AG20443 (cell line): ENCODE measurements at regions not wholly inside any gene's neighbourhood (a gene's known extent, or its start where the extent isn't known, plus 50 kb on each side); places are given as distances from the start of the nearest gene placed in this dataset.
"Not testable (repeated sequence)": the region's sequence is repeated elsewhere in the genome, so short reads cannot be mapped to it uniquely, and the experiment has no call there.

ENCODE experiments used
- DNase-seq: peaks from one replicate; pipeline ENCODE4 v3.0.0; 2012; ENCODE audit warnings: low spot score, mixed read lengths

DNA sequence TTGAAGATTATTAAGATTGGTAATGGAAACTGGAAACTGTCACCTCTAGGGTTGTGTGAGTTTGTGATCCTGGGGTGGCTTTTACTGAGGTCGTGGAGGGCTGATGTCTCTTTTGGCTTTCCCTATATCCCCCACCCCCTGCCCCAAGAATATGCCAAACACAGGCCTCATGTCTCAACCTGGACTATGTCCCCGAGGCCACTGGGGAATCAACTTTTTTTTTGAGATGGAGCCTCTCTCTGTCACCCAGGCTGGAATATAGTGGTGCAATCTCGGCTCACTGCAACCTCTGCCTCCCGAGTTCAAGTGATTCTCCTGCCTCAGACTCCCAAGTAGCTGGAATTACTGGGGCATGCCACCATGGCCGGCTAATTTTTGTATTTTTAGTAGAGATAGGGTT lies 83.3 kb upstream of the RALGAPA2 start:
- no peak for DNase-seq

DNA sequence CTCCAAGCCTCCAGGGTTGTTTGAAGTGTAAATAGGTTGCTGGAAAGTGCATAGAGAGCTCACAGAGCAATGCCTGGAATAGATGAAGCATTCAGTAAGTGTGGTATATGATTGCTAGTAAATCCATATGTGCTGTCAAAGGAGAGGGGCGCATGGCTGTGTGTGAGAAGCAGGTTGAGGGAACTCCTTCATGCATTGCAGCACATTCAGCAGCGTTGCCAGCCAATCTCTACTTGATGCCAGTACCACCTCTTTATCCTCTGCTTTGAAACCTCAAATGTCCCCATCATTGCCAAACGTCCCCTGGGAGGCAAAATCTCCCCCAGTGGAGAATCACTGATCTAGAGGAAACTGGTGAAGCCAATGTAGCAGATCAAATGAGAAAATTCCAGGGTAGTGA lies 82.7 kb upstream of the RALGAPA2 start:
- DNase-seq, result no peak

DNA sequence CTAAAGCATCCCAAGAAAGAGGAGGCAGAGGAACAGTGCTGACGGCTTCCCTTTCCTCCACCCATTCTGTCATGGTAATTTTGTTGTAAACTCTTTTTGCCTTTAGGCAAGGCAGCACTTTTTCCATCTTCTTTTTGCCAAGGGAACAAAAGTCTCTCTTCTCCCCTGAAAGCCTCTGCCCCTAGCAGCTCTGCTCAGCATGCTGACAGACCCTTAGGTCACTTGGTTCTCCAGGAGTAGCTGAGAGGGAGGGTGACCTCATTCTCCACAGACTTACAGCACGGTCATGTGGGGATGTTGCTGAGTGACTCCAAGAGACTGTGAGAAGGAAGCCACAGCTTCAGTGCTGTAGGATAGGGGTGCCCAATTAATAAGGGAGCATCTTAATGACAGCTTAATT lies 81.1 kb upstream of the RALGAPA2 start:
- DNase-seq, result no peak

DNA sequence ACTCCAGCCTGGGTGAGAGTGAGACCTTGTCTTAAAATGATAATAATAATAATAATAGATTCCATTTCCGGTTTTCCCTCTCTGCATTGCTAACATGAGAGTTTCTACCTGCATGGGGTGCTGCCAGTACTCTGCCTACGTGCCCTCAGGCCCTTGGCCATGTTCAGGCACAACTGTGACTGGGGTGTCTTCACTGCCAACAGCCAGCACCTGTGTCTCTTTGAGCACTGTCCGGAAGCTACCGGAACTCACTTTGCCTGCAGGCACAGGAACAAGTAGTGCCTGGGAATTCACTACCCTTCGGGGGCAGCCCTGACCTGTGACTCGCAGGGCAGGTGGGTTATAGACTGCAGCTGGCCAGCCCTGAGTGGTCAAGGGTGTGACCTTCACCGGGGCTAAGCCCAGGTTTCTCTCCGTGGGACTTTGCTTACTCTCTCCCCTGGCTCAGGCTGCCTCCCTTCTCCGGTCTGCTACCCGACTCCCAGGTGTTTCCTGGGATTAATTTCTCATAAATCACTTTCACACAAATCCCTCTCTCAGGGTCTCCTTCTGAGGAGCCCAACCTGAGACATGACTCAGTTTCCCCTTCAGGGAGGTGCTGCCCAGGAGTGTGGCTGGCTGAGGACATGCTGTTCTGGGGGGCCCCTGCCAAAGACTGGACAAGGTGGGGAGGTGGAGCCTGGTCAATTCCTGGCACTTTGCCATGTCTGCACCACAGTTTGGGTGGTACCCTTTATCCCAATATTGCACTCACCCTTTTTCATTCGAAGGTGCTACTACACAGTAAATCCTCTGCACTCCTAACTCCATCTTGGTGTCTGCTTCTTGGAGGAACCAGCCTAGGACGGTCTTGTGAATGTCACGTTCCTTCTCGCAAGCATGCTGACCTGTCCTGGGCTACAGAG lies 79.5 kb upstream of the RALGAPA2 start:
- no peak for DNase-seq

DNA sequence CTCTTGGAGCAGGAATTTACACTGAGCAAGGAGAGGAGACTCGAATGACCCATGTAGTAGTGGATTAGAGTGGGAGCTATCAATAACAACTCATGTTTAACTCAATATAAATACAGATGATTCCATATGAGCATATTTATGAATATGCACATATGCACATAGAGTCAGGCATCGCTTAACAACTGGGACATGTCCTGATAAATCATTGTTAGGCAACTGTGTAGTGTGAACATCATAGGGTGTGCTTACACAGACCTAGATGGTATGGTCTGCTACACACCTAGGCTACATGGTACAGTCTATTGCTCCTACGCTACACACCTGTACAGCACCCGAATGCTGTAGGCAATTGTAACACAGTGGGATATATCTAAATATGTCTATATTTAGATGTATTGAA lies 75.9 kb upstream of the RALGAPA2 start:
- no peak for DNase-seq

DNA sequence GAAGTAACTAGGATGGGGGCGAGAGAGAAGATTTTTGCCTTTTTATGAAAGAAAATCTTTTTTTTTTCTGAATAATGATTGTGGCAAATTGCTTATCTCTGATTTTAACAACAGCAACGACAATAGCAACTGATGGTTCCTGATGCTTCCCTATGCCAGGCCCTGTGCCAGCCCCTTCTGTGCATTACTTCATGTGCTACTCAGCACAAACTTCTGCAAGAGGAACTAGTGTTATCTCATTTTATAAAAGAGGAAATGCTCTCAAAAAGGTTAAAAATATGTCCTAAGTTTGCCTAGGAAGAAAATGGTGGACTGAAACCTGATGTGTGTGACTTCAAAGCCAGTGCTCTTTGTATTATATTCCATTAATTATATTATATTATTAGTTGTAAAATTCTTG lies 74.0 kb upstream of the RALGAPA2 start:
- no peak for DNase-seq

DNA sequence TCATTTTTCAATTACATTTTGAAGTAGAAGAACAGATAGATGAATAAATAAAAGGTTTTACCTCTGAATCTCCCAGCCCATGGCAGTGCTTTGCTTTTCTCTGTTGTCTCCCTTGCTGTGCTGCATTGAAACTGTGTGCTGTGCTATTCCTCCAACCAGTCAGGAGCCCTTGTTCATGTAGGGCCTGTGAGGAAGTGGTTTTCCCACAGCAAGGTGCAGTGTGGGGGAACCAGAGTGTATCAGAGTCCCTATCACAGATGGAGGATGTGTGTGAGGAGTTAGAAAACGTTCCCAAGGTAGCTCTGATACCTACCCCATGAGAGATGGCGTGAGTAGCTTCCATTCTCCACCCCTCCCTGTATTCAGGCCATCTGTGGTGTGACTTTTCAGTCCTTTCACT lies 72.8 kb upstream of the RALGAPA2 start:
- no peak for DNase-seq

DNA sequence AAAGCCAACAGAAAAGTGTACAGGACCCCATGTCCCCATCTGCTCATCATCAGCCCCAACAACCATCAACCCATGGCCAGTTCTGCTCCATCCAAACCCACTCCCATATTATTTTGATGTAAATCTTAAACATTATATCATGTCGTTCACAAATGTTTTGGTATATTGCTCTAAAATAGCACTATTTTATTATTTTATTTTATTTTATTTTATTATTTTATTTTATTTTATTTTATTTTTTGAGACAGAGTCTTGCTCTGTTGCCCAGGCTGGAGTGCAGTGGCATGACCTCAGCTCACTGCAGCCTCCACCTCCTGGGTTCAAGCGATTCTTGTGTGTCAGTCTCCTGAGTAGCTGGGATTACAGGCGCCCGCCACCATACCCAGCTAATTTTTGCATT lies 72.0 kb upstream of the RALGAPA2 start:
- not testable (repeated sequence) for DNase-seq

DNA sequence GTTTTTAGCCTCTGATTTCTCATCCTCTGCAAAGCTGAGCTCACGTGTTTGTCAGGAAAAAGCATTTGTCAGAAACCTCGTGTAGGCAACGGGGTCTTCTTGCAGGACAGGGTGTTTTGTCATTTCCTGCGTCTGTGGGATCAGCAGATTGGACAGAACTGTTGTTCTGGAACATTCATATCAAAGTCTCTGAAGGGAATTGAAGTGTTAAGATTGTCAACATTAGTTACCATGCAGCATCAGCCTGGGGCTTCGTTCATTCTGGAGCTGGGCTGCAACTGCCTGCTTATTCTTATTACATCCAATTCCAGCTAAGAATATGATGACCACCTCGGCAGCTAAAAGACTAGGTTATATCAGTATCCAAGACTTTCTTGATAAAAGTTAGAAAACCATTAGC lies 71.0 kb upstream of the RALGAPA2 start:
- no peak for DNase-seq

DNA sequence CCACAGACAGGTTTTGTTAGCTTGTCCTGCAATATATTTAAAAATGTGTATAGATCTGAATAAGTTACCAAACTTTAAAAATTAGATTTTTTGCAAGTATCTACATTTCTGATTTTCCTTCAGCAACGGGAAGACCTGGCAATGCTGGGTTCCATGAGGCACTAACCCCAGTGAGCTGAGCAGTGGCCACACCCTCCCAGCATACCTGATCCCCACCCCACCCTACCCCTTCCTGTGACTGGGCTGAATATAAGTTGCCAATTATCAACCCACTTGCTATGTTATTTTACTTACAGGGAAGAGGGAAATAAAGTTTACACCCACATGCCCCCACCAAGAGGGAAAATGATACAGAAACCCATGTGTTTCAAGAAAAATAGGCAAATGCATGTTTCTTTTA lies 70.3 kb upstream of the RALGAPA2 start:
- no peak for DNase-seq

DNA sequence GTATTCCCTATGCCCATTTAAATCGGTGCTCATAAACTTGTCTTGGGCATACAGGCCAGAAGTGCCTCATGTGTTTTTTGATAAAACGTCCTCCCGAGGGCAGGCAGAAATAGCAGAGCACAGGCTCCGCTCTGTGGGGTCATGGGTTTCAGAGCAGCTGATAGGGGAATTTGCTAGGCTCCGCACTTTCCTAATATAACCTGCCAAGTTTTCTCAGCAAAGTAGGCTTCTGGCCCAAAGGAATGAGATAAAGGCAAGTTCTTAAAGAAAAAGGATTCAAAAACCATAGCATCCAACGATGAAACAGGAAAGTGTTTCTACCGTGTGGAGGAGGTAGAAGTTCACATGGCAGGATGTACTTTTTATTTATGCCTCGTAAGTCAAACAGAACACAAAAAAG lies 69.8 kb upstream of the RALGAPA2 start:
- DNase-seq, result no peak

DNA sequence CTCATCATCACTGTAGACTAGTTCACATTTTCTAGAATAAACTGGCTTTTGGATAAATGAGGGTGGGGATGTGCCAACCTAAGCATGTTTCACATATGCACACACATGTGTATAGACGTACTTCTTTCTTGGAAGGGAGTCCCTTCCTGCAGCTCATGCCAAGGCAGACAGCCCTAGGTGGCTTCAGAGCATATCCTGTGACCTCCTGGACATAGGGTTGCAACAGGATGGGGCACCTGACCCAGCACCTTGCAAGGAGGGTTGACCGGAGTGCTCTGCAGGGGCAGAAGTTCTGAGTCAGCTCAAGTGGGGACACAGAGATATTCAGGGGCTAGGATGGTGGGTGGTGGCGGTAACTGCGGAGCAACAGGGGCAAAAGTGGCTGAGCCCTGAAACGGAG lies 68.6 kb upstream of the RALGAPA2 start:
- DNase-seq, result no peak

DNA sequence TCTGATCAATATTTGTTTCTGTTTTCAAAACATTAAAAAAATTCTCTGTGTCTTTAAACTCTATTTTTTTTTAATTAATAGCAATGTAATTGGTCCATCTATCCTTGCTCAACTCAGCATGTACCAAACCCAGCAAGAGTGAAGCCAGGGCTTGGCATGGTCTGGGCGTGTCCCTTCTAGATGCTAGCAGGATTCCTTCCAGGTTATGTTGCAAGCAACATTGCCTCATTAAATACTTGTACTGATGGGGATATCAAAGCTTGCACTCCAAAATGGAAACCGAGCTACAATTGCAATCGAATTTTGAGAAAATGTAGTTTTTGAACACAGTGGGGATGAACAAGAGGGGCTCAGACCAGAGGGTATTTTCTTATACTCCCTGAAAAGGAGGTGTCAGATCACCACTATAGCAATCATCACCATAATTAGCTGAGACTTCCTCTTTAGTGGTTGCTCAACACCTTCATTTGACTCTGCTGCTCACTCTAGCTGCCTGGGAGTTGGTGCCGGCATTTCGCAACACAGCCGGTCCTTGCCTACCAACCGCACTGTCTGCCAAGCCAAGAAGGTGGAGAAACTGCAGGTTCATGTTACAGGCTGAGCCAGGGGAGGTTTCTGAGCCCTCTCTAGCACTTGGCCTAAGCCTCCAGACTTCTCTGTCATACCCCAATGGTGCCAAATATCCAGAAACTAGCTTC lies 67.8 kb upstream of the RALGAPA2 start:
- peak; percentile 33 for DNase-seq

DNA sequence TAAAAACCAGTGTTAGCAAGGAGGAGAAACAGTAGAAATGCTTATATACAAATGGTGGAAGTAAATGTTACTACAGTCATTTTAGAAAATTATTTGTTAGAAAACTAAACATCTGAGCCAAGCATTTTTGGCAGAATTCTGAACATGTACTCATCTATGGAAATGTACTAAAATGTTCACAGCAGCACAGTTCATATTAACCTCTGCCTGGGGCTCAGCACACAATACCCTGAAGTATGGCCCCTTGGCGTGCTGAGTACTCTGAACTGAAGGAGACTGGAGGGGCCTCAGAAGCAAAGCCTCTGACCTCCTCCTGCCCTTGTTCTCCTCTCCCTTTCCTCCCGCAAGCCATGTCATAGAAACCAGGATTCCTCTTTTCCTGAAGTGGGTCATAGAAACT lies 66.2 kb upstream of the RALGAPA2 start:
- no peak for DNase-seq

DNA sequence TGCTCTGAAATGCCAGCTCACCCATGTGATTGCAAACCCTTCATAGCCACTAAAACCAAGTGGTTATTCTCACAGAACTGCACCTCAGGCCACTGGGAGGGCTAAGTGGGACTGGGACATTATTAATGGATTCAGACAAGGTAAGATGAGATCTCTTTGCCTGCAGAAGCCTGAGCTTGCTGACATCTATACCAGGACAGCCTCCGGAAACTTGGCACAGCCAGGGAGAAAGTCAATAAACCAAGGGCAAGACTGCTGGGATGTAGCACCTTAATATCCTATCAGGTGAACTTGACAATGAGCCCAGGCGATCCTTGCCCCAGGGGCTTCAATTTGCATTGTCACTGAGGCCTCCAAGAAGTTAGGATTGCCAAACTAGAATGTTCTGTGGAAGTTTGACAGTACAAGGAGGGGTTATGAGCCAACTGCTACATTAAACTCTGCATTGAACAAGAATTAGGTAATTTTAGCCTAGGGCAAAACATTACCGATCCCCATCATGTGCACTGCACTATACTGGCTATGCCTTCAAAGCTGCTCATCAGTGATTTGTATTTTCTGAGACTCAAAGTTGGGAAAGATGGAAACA lies 60.1 kb upstream of the RALGAPA2 start:
- no peak for DNase-seq

DNA sequence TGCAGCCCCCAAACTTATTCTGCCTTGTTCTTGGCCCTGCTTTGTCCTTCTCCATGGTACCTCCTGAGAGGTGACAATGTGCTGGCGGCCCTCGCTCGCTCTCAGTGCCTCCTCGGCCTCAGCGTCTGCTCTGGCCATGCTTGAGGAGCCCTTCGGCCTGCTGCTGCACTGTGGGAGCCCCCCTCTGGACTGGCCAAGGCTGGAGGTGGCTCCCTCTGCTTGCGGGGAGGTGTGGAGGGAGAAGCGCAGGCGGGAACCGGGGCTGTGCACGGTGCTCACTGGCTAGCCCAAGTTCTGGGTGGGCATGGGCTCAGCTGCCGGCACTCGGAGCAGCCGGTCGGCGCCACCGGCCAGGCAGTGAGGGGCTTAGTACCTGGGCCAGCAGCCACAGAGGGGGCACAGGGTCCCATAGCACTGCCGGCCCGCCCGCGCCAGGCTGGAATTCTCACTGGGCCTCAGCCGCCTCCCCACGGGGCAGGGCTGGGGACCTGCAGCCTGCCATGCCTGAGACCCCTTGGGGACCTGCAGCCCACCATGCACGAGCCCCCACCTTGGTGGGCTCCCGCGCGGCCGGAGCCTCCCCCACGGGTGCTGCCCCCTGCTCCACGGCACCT lies 55.9 kb upstream of the RALGAPA2 start:
- DNase-seq, result no peak

DNA sequence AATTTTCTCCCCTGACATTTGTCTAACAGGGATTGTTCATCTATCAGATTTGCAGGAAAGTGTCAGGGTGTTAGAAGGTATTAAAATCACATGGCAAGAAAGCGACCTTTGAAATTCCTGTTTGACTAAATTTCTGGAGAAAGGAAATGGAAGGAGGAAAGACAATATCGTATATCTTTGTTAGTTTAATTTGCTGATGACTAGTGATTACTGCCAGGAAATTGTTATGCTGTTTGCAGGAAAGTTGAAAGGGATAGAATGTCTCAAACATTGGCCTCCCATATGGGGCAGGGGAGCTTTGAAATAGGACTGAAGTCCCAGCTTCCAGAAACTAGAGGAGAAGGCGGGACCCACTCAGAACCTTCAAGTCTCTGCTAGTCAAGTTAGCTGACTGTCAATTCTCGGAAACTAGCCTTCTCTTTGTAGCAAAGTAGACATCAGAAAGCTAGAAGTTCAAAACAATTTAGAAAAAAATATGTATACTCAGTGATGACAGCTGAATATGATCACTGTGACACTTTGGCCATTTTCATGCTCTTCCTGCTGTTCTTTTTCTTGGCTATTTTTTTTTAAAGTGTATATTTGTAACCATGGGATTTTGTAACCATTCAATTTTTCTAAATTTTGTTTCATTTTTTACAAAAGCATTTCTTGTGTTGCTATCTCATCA lies 53.4 kb upstream of the RALGAPA2 start:
- no peak for DNase-seq

DNA sequence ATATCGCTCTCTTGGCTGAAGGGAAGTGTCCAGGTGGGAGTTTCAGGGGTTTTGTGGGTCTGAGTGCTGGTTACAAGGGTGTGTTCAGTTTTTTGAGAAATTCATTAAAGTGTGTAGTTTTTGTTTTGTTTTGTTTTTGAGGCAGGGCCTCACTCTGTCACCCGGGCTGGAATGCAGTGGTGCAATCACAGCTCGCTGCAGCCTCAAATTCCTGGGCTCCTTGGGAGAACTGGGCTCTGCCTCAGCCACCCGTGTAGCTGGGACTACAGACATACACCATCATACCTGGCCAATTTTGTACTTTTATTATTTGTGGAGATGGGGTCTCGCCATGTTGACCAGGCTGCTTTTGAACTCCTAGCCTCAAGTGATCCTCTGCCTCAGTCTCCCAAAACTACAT lies 51.2 kb upstream of the RALGAPA2 start:
- DNase-seq, result no peak
